BLaER1 treated with 17β-estradiol and CSF1 and Interleukin-3, amounts not matched to agents 10 nM and 100 nM (cell line): ENCODE measurements at regions not wholly inside any gene's neighbourhood (a gene's known extent, or its start where the extent isn't known, plus 50 kb on each side); places are given as distances from the start of the nearest gene placed in this dataset.

ENCODE experiments used
- H3K27ac ChIP-seq, 11 experiments: shearing (Covaris generic); formaldehyde crosslinking; 2 replicates each; pipeline ENCODE4 v1.8.1; 2022
- H3K27me3 ChIP-seq, 11 experiments: shearing (Covaris generic); formaldehyde crosslinking; 2 replicates each; pipeline ENCODE4 v1.8.1; 2022
- H3K36me3 ChIP-seq, 11 experiments: shearing (Covaris generic); formaldehyde crosslinking; 2 replicates each; pipeline ENCODE4 v1.8.1; 2022
- H3K4me1 ChIP-seq, 10 experiments: shearing (Covaris generic); formaldehyde crosslinking; 2 replicates each; pipeline ENCODE4 v1.8.1; 2022
- H3K4me2 ChIP-seq, 11 experiments: shearing (Covaris generic); formaldehyde crosslinking; 2 replicates each; pipeline ENCODE4 v1.8.1; 2022
- H3K4me3 ChIP-seq, 10 experiments: shearing (Covaris generic); formaldehyde crosslinking; 2 replicates each; pipeline ENCODE4 v1.8.1; 2022
- H3K9ac ChIP-seq, 11 experiments: shearing (Covaris generic); formaldehyde crosslinking; 2 replicates each; pipeline ENCODE4 v1.8.1; 2022
- H3K9me3 ChIP-seq, 11 experiments: shearing (Covaris generic); formaldehyde crosslinking; replicated peaks in 1 of 11; 2 replicates each; pipeline ENCODE4 v1.8.1; 2022
- H4K20me1 ChIP-seq, 11 experiments: shearing (Covaris generic); formaldehyde crosslinking; 2 replicates each; pipeline ENCODE4 v1.8.1; 2022
- Cebpa-rat ChIP-seq, 11 experiments: shearing (Covaris generic); IDR thresholded peaks; 2 replicates each; pipeline ENCODE4 v1.8.1; 2022

DNA sequence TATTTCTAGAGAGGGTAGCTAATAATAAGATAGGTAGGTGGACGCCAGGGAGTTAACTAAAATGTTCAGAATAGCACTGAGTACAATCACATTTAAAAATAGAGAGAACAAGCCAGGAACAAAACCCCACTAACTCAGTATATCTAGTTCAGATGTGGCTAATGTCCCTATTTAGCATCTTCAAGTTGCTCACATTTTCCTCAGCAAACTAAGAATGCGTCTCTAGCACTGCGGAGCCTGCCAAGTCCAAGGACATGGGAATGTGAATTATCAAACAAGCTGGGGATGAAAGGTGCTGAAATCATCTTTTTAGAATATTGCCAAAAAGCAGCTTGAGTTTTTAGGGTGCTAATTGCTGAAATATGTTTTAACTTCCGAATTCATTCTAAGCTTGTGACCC is 398.5 kb upstream of the FIGN start:
- no peak overlapping the region for H3K9ac ChIP-seq
- H3K4me2 ChIP-seq = no peak overlapping the region
- H3K9me3 ChIP-seq = no peaks in the 10 kb centered on the region
- no peak overlapping the region for H3K4me3 ChIP-seq
- H4K20me1 ChIP-seq = no peaks in the 10 kb centered on the region
- H3K36me3 ChIP-seq = no peaks in the 10 kb centered on the region
- H3K4me1 ChIP-seq = no peaks in the 10 kb centered on the region
- TF ChIP-seq Cebpa-rat (IDR thresholded peaks at IDR 0.05) = no peak
- H3K27ac ChIP-seq = no peak overlapping the region
- no peaks in the 10 kb centered on the region for H3K27me3 ChIP-seq

DNA sequence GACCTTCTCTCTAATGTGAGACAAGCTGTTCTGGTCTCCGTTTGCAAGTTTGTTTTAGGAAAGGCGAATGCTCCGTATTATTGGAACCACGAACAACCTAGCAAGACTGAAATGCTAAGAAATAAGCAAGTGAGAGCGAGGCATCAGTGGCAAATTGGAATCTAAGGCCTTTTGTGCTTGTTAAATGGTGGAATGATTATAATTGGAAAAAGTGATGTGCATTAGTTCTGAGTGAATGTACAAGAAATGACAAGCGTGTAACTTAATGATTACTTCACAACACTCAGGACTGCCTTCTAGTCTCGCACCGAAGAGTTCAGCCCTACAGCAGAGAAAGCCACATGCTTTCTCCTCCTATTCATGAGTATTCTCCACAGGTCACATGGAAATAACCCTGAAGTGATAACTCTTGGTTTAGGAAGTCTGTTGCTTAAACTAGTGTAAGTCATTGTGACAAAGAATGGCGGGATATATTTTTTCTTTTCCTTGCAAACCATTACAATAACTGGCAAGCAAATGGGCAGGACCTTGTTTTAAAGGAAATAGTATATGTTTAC is 392.2 kb upstream of the FIGN start:
- no peak for TF ChIP-seq Cebpa-rat (IDR thresholded peaks at IDR 0.05)
- no peaks in the 10 kb centered on the region for H3K36me3 ChIP-seq
- H3K9ac ChIP-seq = no peak overlapping the region
- no peaks in the 10 kb centered on the region for H4K20me1 ChIP-seq
- H3K4me2 ChIP-seq = no peak overlapping the region
- no peak overlapping the region for H3K27ac ChIP-seq
- no peaks in the 10 kb centered on the region for H3K4me1 ChIP-seq
- H3K9me3 ChIP-seq = no peaks in the 10 kb centered on the region
- H3K4me3 ChIP-seq = no peak overlapping the region
- H3K27me3 ChIP-seq = no peaks in the 10 kb centered on the region

DNA sequence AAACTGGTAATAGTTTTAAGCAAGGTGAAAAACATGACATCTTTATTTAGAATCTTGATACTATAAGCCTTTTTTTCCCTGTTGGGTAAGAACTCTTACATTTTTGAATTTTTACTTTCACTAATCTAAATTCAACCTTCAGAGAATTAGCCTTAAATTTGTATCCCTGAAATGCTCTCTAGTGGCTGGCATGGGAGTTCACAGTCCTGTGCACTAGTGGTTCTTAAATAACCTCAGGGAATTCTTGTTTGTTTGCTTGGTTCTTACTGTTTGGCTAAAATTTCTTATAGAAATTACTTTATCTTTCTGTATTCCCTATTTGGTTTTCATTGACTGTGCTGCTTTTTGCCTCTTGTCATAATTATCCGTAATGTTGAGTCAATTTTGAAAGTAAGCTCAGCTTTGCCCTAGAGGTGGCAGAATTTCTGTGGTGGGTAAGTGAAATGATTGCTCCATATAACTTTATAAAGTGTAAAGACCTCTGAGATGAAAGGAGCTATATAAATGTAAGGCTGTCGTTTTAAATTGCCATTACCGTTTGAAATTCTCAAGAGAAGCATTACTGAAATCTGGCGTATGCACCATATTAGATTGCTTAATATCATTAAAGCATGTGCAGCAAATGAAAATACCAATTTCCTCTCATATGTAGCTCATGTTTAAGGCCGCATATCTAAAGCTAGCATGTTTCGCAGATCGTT is 391.3 kb upstream of the FIGN start:
- Histone ChIP-seq H3K4me1 (no peaks in the 10 kb centered on the region), H3K9ac (no peak overlapping the region), H3K27me3 (no peaks in the 10 kb centered on the region), H3K4me2 (no peak overlapping the region), H3K27ac (no peak overlapping the region), H3K4me3 (no peak overlapping the region), H3K36me3 (no peaks in the 10 kb centered on the region), H3K9me3 (no peaks in the 10 kb centered on the region), H4K20me1 (no peaks in the 10 kb centered on the region)
- no peak for TF ChIP-seq Cebpa-rat (IDR thresholded peaks at IDR 0.05)

DNA sequence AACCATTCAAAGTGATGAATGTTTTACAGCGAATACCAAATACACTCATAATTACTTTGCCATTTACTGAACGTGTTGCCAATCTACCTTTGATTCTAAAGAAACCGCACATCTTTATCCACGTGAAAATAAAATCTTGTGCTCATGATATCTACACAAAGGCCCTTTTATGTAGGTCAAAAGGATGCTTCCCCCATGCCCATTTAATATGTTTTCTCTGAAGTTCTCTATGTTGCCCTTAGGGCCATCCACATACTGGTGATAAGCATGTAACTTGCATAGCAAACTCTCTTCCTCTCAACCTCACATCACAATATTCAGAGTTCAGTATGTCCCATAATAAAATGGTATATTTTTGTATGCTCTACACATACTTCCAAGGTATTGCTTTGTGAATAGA is 380.0 kb upstream of the FIGN start:
- Histone ChIP-seq H3K9me3 (no peaks in the 10 kb centered on the region), H3K4me1 (no peaks in the 10 kb centered on the region), H3K27ac (no peak overlapping the region), H3K27me3 (no peaks in the 10 kb centered on the region), H4K20me1 (no peaks in the 10 kb centered on the region), H3K4me3 (no peak overlapping the region), H3K9ac (no peak overlapping the region), H3K36me3 (no peaks in the 10 kb centered on the region), H3K4me2 (no peak overlapping the region)
- no peak for TF ChIP-seq Cebpa-rat (IDR thresholded peaks at IDR 0.05)

DNA sequence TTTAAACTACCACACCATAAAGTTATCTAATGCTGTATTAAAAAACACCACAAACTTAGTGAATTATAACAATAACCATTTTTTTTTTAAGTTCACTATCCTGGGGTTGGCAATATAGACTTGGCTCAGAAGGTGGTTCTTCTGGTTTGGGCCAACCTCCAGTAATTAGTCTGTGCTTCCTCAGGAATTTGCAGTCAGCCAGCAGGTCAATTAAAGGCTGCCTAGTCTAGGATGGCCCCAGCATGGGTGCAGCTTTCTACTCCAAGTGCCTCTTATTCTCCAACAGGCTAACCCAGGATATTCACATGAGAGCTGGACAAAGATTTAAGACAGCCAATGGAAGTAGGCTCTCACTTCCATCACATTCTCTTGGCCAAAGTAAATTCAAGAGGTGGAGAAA is 379.1 kb upstream of the FIGN start:
- H3K27me3 ChIP-seq = no peaks in the 10 kb centered on the region
- TF ChIP-seq Cebpa-rat (IDR thresholded peaks at IDR 0.05) = no peak
- no peak overlapping the region for H3K4me3 ChIP-seq
- no peaks in the 10 kb centered on the region for H3K36me3 ChIP-seq
- no peaks in the 10 kb centered on the region for H4K20me1 ChIP-seq
- no peaks in the 10 kb centered on the region for H3K9me3 ChIP-seq
- no peak overlapping the region for H3K9ac ChIP-seq
- H3K4me1 ChIP-seq = no peaks in the 10 kb centered on the region
- no peak overlapping the region for H3K27ac ChIP-seq
- no peak overlapping the region for H3K4me2 ChIP-seq

DNA sequence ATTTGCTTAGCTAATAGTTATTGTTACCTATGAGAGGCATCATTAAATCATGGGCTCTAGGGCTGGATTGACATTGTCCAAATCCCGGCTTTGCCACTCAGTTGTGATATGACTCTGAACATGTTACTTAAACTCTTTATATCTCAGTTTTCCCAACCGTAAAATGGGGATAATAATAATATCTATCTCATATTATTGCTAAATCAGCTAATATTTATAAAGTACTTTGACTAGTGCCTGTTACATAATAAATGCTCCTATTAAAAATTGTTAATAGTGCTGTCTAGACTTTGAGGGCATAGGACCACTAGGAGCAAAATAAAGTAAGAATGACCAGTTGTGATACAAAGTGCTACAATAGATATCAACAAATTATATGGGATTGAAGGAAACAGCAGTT is 376.3 kb upstream of the FIGN start:
- TF ChIP-seq Cebpa-rat (IDR thresholded peaks at IDR 0.05) = no peak
- H3K9me3 ChIP-seq = no peaks in the 10 kb centered on the region

DNA sequence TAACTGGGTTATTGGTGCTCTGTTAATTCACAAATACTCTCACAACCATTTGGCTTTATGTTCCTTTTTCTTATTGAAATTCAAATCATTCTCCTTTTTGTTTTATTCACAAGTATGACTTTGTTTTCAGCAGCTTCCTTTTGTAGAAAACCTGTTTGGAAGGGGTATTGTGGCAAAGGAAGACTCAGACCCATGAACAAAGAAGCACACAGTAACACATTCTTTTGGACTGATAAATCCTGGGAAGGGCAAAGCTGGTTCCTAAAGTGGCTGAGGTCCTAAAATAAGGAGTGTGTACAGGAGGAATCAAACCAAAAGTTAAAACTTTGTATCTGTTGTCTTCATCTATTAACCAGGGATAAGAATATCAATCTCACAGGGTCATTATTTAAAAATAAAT is 374.7 kb upstream of the FIGN start:
- no peak overlapping the region for H3K4me3 ChIP-seq
- no peaks in the 10 kb centered on the region for H3K27me3 ChIP-seq
- TF ChIP-seq Cebpa-rat (IDR thresholded peaks at IDR 0.05) = no peak
- H3K27ac ChIP-seq = no peak overlapping the region
- H4K20me1 ChIP-seq = no peaks in the 10 kb centered on the region
- no peaks in the 10 kb centered on the region for H3K9me3 ChIP-seq
- no peak overlapping the region for H3K9ac ChIP-seq
- H3K4me1 ChIP-seq = no peaks in the 10 kb centered on the region
- no peak overlapping the region for H3K4me2 ChIP-seq
- H3K36me3 ChIP-seq = no peaks in the 10 kb centered on the region

More for the DNA sequence above, 376.3 kb upstream of the FIGN start:
- H3K27ac ChIP-seq = no peak overlapping the region
- H3K9ac ChIP-seq = no peak overlapping the region
- no peak overlapping the region for H3K4me3 ChIP-seq
- no peaks in the 10 kb centered on the region for H3K36me3 ChIP-seq
- no peaks in the 10 kb centered on the region for H3K4me1 ChIP-seq
- H4K20me1 ChIP-seq = no peaks in the 10 kb centered on the region
- H3K27me3 ChIP-seq = no peaks in the 10 kb centered on the region
- H3K4me2 ChIP-seq = no peak overlapping the region

DNA sequence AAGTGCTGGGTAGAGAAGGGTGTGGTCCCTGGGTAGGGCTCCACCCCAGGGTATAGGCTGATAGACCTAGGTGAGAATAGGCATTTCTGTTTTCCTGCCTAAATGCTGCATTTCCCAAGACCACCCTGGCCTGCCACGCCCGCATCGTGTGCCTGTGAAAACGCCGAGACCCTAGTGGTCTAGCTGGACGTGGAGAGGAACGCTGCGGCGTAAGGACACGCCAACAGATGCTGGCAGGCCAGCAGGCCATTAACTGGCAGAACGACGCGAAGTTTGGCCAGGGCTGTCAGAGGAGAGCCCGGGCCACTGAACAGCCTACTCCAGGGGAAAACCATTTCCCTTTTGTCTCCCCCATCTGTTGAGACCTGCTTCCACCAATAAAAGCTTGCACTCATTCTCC is 373.2 kb upstream of the FIGN start:
- Histone ChIP-seq H4K20me1 (no peaks in the 10 kb centered on the region), H3K9ac (no peak overlapping the region), H3K36me3 (no peaks in the 10 kb centered on the region), H3K27me3 (no peaks in the 10 kb centered on the region), H3K9me3 (no peaks in the 10 kb centered on the region), H3K4me2 (no peak overlapping the region), H3K27ac (no peak overlapping the region), H3K4me1 (no peaks in the 10 kb centered on the region), H3K4me3 (no peak overlapping the region)
- TF ChIP-seq Cebpa-rat (IDR thresholded peaks at IDR 0.05) = no peak

DNA sequence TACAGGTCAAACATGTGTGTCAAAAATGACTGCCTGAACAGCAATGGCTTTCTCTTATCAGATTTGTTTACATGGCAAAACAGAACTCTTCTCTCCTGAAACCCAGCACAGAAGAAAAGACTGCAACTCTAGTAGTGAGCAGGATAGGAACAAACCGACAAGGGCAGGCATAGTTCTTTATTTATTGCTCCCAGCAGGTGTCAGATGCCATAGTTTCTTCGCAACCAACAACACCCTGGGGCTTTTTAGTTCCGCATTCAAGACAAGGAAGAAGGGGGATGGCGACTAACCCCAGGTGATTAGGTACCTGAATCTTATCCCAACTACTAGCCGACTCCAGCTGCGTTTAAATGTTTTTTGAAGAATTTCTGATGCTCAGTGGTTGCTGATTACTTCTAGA is 367.5 kb upstream of the FIGN start:
- TF ChIP-seq Cebpa-rat (IDR thresholded peaks at IDR 0.05) = no peak
- Histone ChIP-seq H3K4me1 (no peaks in the 10 kb centered on the region), H3K27me3 (no peaks in the 10 kb centered on the region), H4K20me1 (no peaks in the 10 kb centered on the region), H3K4me3 (no peak overlapping the region), H3K4me2 (no peak overlapping the region), H3K9ac (no peak overlapping the region), H3K9me3 (no peaks in the 10 kb centered on the region), H3K36me3 (no peaks in the 10 kb centered on the region), H3K27ac (no peak overlapping the region)

DNA sequence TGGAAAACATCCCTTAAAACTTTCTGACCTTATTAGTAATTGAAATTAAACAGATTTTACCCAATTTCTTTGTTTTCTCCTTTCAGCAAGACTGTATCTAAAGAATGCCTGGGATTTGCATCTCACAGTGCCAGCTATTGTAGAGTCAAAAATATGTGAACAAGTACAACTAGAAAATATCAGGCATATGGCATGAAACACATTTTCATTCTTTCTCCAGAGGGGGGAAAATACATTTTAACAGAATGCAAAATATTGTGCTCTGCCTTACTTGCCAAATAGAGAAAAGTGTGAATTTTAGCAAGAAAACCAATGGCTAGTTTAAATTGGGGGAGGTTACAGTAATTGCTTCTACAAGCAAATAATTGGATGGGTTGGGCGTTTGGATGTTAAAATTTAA is 366.6 kb upstream of the FIGN start:
- Histone ChIP-seq H3K27ac (no peak overlapping the region), H4K20me1 (no peaks in the 10 kb centered on the region)

More for the DNA sequence above, 366.6 kb upstream of the FIGN start:
- Histone ChIP-seq H3K9ac (no peak overlapping the region), H3K36me3 (no peaks in the 10 kb centered on the region), H3K9me3 (no peaks in the 10 kb centered on the region), H3K4me3 (no peak overlapping the region), H3K4me1 (no peaks in the 10 kb centered on the region), H3K27me3 (no peaks in the 10 kb centered on the region), H3K4me2 (no peak overlapping the region)
- TF ChIP-seq Cebpa-rat (IDR thresholded peaks at IDR 0.05) = no peak
